K562 (cell line): ENCODE measurements at regions not wholly inside any gene's neighbourhood (a gene's known extent, or its start where the extent isn't known, plus 50 kb on each side); places are given as distances from the start of the nearest gene placed in this dataset.

Experiments used
- ATAC-seq: fragments of 200-7000 bp; cut with Tn5 transposase; 3 replicates; pipeline ENCODE4 v1.9.1; 2020; ENCODE audit warnings: moderate library complexity
- BruUV-seq: library from RNA; stranded (reverse); fragments of 400-500 nt; replicated peaks from 2 replicates; lab custom pipeline; 2021; lab: Mats Ljungman, UMichigan
- CTCF ChIA-PET: fragments of 300-600 bp; formaldehyde crosslinking; extraction: SDS; loops from one replicate; lab custom pipeline; 2021; ENCODE audit warnings: low intra/inter-chr PET ratio; lab: Yijun Ruan, JAX
- POLR2A ChIA-PET: fragments of 300-600, 350-650 bp; sonication (Branson Sonifier 250); formaldehyde crosslinking; extraction: SDS; loops from one replicate; lab custom pipeline; 2021; ENCODE audit warnings: antibody characterized with exemption, inconsistent platforms; lab: Yijun Ruan, JAX
- DNase-seq, 4 experiments: peaks; one replicate each; pipeline versions ENCODE4 v3.0.0 to v3.0.0-alpha.2; 2011 to 2018; ENCODE audit warnings: low spot score in 3 of 4, mixed read lengths in 3 of 4; ENCODE audit errors: extremely low read depth in 1 of 4
- FAIRE-seq: peaks from 2 replicates; lab custom pipeline; 2011; peaks lifted over from hg19 to GRCh38; lab: Jason Lieb, UNC
- H2AFZ ChIP-seq: 2 replicates; pipeline ENCODE4 v1.6.0; 2011; ENCODE audit warnings: low read depth, low read length, control low read depth, inconsistent platforms
- H3K27ac ChIP-seq: fragments of 200-600 bp; 3 replicates; pipeline ENCODE4 v1.8.0; 2011; ENCODE audit warnings: low read depth, mild to moderate bottlenecking, control low read depth, inconsistent platforms, low read length, moderate library complexity, mixed read lengths; ENCODE audit errors: extremely low read depth
- H3K27me3 ChIP-seq, 2 experiments: fragments of 300-600 bp in 1 of 2; 2 replicates in 1 of 2; 3 replicates in 1 of 2; pipeline versions ENCODE4 v1.6.0 to v1.8.0; 2011; ENCODE audit warnings: inconsistent platforms in 2 of 2, low read length in 2 of 2, mild to moderate bottlenecking in 1 of 2, mixed read lengths in 1 of 2, moderate library complexity in 1 of 2; ENCODE audit not compliant: control insufficient read depth in 2 of 2, insufficient read depth in 2 of 2
- H3K36me3 ChIP-seq: fragments of 300-600 bp; 3 replicates; pipeline ENCODE4 v1.8.0; 2011; ENCODE audit warnings: mild to moderate bottlenecking, low read length, inconsistent platforms; ENCODE audit not compliant: control insufficient read depth, insufficient read depth
- H3K4me1 ChIP-seq, 2 experiments: fragments of 200-600 bp in 1 of 2; replicated peaks in 1 of 2; 2 replicates in 1 of 2; 3 replicates in 1 of 2; pipeline versions ENCODE4 v1.5.1 to v1.8.0; 2011; ENCODE audit warnings: inconsistent platforms in 2 of 2, low read length in 2 of 2, mild to moderate bottlenecking in 1 of 2, mixed read lengths in 1 of 2, moderate library complexity in 1 of 2; ENCODE audit not compliant: control insufficient read depth in 2 of 2, insufficient read depth in 2 of 2
- H3K4me2 ChIP-seq: 2 replicates; pipeline ENCODE4 v1.6.1; 2011; ENCODE audit warnings: low read length, control low read depth, inconsistent platforms, mixed read lengths; ENCODE audit not compliant: insufficient read depth
- H3K4me3 ChIP-seq: fragments of 200-600 bp; sonication (generic), shearing (Covaris generic); 2 replicates; pipeline ENCODE4 v1.5.1; 2016; ENCODE audit warnings: control low read depth, inconsistent platforms
- H3K79me2 ChIP-seq: fragments of 200-600 bp; 3 replicates; pipeline ENCODE4 v1.8.0; 2011; ENCODE audit warnings: low read length, inconsistent platforms; ENCODE audit not compliant: control insufficient read depth, insufficient read depth
- H3K9ac ChIP-seq, 2 experiments: 2 replicates each; pipeline versions ENCODE4 v1.6.0 to v1.6.1; 2011; ENCODE audit warnings: low read depth in 2 of 2, low read length in 2 of 2, control low read depth in 1 of 2, inconsistent platforms in 1 of 2, mild to moderate bottlenecking in 1 of 2, mixed read lengths in 1 of 2; ENCODE audit not compliant: insufficient read depth in 1 of 2
- H3K9me1 ChIP-seq: one replicate; pipeline ENCODE4 v1.6.0; 2011; ENCODE audit warnings: inconsistent platforms, mild to moderate bottlenecking, low read length, moderate library complexity; ENCODE audit not compliant: control insufficient read depth, insufficient read depth
- H3K9me3 ChIP-seq: replicated peaks from 2 replicates; pipeline ENCODE4 v1.5.1; 2011; ENCODE audit warnings: low read depth, low read length, inconsistent platforms; ENCODE audit not compliant: control insufficient read depth, insufficient read depth
- H4K20me1 ChIP-seq: replicated peaks from 2 replicates; pipeline ENCODE4 v1.6.1; 2011; ENCODE audit warnings: low read length, inconsistent platforms, mixed read lengths; ENCODE audit not compliant: control insufficient read depth, insufficient read depth
- BRCA1 ChIP-seq, 2 experiments: fragments of 450-650 bp in 1 of 2; sonication (generic) in 1 of 2; formaldehyde crosslinking in 1 of 2; IDR thresholded peaks; 2 replicates each; pipeline versions ENCODE4 v1.5.0 to v1.6.1; 2017 to 2020; ENCODE audit warnings: mild to moderate bottlenecking in 1 of 2, missing genetic modification reagents in 1 of 2
- CHD7 ChIP-seq: fragments of 200-600 bp; sonication (generic); IDR thresholded peaks from one replicate; pipeline ENCODE4 v1.6.1; 2012; ENCODE audit warnings: mild to moderate bottlenecking, low read depth, low read length, inconsistent platforms
- HES1 ChIP-seq: fragments of 450-650 bp; IDR thresholded peaks from 2 replicates; pipeline ENCODE4 v1.6.1; 2016; ENCODE audit warnings: low read depth, mild to moderate bottlenecking, moderate library complexity
- HMBOX1 ChIP-seq: sonication (generic); IDR thresholded peaks from 2 replicates; pipeline ENCODE4 v1.6.1; 2016
- PRPF4 ChIP-seq: fragments of 200-400 bp; formaldehyde crosslinking; IDR thresholded peaks from one replicate; pipeline ENCODE4 v1.6.1; 2017; ENCODE audit warnings: low read length, low read depth, mild to moderate bottlenecking; ENCODE audit not compliant: insufficient read depth, poor library complexity, severe bottlenecking
- ZBTB26 ChIP-seq: fragments of 450-650 bp; formaldehyde crosslinking; IDR thresholded peaks from 2 replicates; pipeline ENCODE4 v1.4.0; 2022; ENCODE audit warnings: missing genetic modification characterization
- WGBS: fragments of 100-300 bp; shearing (Covaris generic); methylation state at CpG from one replicate; pipeline ENCODE4 v1.1.6; 2016; ENCODE audit warnings: low coverage, mixed read lengths; ENCODE audit not compliant: insufficient coverage; ENCODE audit errors: missing lambda C conversion rate; 5-methylcytosine and 5-hydroxymethylcytosine counted together
- in situ Hi-C: fragments of 300-500 bp; cut with MboI; formaldehyde crosslinking; loops from 4 replicates; pipeline ENCODE4 v1.15.0; 2018; ENCODE audit warnings: inconsistent platforms, mixed read lengths
- intact Hi-C: fragments of 100-400 bp; cut with micrococcal nuclease; formaldehyde crosslinking; loops from 2 replicates; pipeline ENCODE4 v1.14.2; 2022

- intact Hi-C loops, result no loop called here
- CTCF ChIA-PET, result interaction anchor here (0.7 kb wide), 1 partner anchor 132 kb away, joined by 3 read pairs; no protein-coding TSS in a partner anchor
- whole genome bisulfite sequencing, result 0% methylated on average over 9 of the region's 9 CpGs
- no peak for TF ChIP-seq CHD7
- TF ChIP-seq PRPF4, result no peak
- TF ChIP-seq HMBOX1, result no peak
- TF ChIP-seq ZBTB26 (CRISPR knock-in tag), result no peak
- no peak for TF ChIP-seq HES1
- no peak for TF ChIP-seq BRCA1 (IDR thresholded peaks at IDR 0.05)
- TF ChIP-seq BRCA1 (CRISPR knock-in tag; IDR thresholded peaks at IDR 0.05), result no peak
These were observed 508.2 kb downstream of the ACTL7B start for GRCh38 chr9:108347463-108348188.

More at GRCh38 chr9:108347463-108348188, 508.2 kb downstream of the ACTL7B start:
- H3K4me3 ChIP-seq, result no peak overlapping the region
- no peaks in the 10 kb centered on the region for H3K79me2 ChIP-seq
- no peaks in the 10 kb centered on the region for H3K36me3 ChIP-seq
- H3K9me3 ChIP-seq, result no peaks in the 10 kb centered on the region
- no peak overlapping the region for H2AFZ ChIP-seq
- H4K20me1 ChIP-seq, result no peaks in the 10 kb centered on the region
- no peaks in the 10 kb centered on the region for H3K4me1 ChIP-seq
- no peak for ATAC-seq
- no peak overlapping the region for H3K27ac ChIP-seq
- FAIRE-seq, result no peak
- H3K27me3 ChIP-seq, result no peaks in the 10 kb centered on the region
- DNase-seq, result no peak
- no peak overlapping the region for H3K4me2 ChIP-seq
- POLR2A ChIA-PET, result no interaction called here
- in situ Hi-C loops, result no loop called here
- no TSS peak for BruUV-seq
- no peak overlapping the region for H3K9ac ChIP-seq
- no peaks in the 10 kb centered on the region for H3K9me1 ChIP-seq
